HCT116 (cell line): ENCODE measurements at regions not wholly inside any gene's neighbourhood (a gene's known extent, or its start where the extent isn't known, plus 50 kb on each side); places are given as distances from the start of the nearest gene placed in this dataset.

Source experiments
- ATAC-seq: fragments of 200-7000 bp; cut with Tn5 transposase; 2 replicates; pipeline ENCODE4 v1.9.1; 2020; ENCODE audit warnings: mild to moderate bottlenecking, moderate library complexity
- BruUV-seq: library from RNA; stranded (reverse); fragments of 400-500 nt; replicated peaks from 2 replicates; lab custom pipeline; 2021; lab: Mats Ljungman, UMichigan
- CTCF ChIA-PET: fragments of 300-600 bp; sonication (Branson Sonifier 250); formaldehyde crosslinking; loops from one replicate; lab custom pipeline; 2021; ENCODE audit warnings: antibody characterized with exemption; lab: Charles Lee
- POLR2A ChIA-PET: fragments of 300-600, 350-600 bp; sonication (Branson Sonifier 250); formaldehyde crosslinking; loops from one replicate; lab custom pipeline; 2021; ENCODE audit warnings: antibody characterized with exemption; lab: Charles Lee
- RAD21 ChIA-PET, 2 experiments: fragments of 300-600 bp; sonication (Branson Sonifier 250); formaldehyde crosslinking; loops; one replicate each; lab custom pipeline; 2023; ENCODE audit warnings: low total read pairs in 2 of 2; ENCODE audit not compliant: uncharacterized antibody in 2 of 2, unreplicated experiment in 2 of 2, low non-redundant PET in 1 of 2; lab: Charles Lee
- DNase-seq: peaks from one replicate; pipeline ENCODE4 v3.0.0-alpha.2; 2010; ENCODE audit warnings: low read depth, low spot score
- H2AFZ ChIP-seq: fragments of 200-600 bp; shearing (Covaris generic), sonication (generic); 2 replicates; pipeline ENCODE4 v1.6.1; 2017; ENCODE audit warnings: low read depth, mixed run types, mixed read lengths, antibody characterized with exemption, low read length; ENCODE audit not compliant: poor library complexity, severe bottlenecking
- H3K27ac ChIP-seq: 2 replicates; pipeline ENCODE4 v1.5.1; 2012; ENCODE audit warnings: low read depth, low read length
- H3K27me3 ChIP-seq: fragments of 200-600 bp; sonication (generic); 2 replicates; pipeline ENCODE4 v1.6.1; 2016; ENCODE audit warnings: mixed run types, low read length, mixed read lengths; ENCODE audit not compliant: insufficient read depth
- H3K36me3 ChIP-seq, 2 experiments: fragments of 200-500 bp in 1 of 2; fragments of 200-600 bp in 1 of 2; sonication (Bioruptor generic) in 1 of 2; sonication (generic) in 1 of 2; 2 replicates each; pipeline versions ENCODE4 v1.5.1 to v1.6.1; 2014 to 2016; ENCODE audit warnings: low read length in 2 of 2, inconsistent platforms in 1 of 2, mixed read lengths in 1 of 2, mixed run types in 1 of 2; ENCODE audit not compliant: insufficient read depth in 2 of 2, control insufficient read depth in 1 of 2
- H3K4me1 ChIP-seq, 2 experiments: fragments of 200-600 bp in 1 of 2; sonication (generic) in 1 of 2; 2 replicates each; pipeline versions ENCODE4 v1.5.1 to v1.6.1; 2012 to 2017; ENCODE audit warnings: low read length in 2 of 2, inconsistent platforms in 1 of 2, mild to moderate bottlenecking in 1 of 2, mixed read lengths in 1 of 2, mixed run types in 1 of 2, moderate library complexity in 1 of 2; ENCODE audit not compliant: insufficient read depth in 2 of 2, control insufficient read depth in 1 of 2
- H3K4me2 ChIP-seq: fragments of 200-600 bp; sonication (generic); 2 replicates; pipeline ENCODE4 v1.6.1; 2017; ENCODE audit warnings: mixed run types, low read length, mixed read lengths
- H3K4me3 ChIP-seq, 2 experiments: fragments of 200-600 bp in 1 of 2; sonication (generic) in 1 of 2; replicated peaks in 1 of 2; 2 replicates each; pipeline ENCODE4 v1.5.1; 2011 to 2016; ENCODE audit warnings: low read length in 2 of 2, control low read depth in 1 of 2, low read depth in 1 of 2, mild to moderate bottlenecking in 1 of 2, mixed read lengths in 1 of 2, mixed run types in 1 of 2
- H3K79me2 ChIP-seq: fragments of 200-600 bp; sonication (generic); 2 replicates; pipeline ENCODE4 v1.6.1; 2017; ENCODE audit warnings: mild to moderate bottlenecking, mixed run types, low read length, moderate library complexity, mixed read lengths; ENCODE audit not compliant: insufficient read depth
- H3K9ac ChIP-seq: fragments of 200-600 bp; sonication (generic); 2 replicates; pipeline ENCODE4 v1.6.1; 2016; ENCODE audit warnings: low read length, mixed read lengths
- H3K9me2 ChIP-seq: fragments of 200-600 bp; sonication (generic), shearing (Covaris generic); 2 replicates; pipeline ENCODE4 v1.6.1; 2017; ENCODE audit warnings: mixed run types, mild to moderate bottlenecking, moderate library complexity; ENCODE audit not compliant: insufficient read depth
- H3K9me3 ChIP-seq, 2 experiments: fragments of 200-500 bp in 1 of 2; fragments of 200-600 bp in 1 of 2; sonication (Bioruptor generic) in 1 of 2; sonication (generic) in 1 of 2; 2 replicates each; pipeline ENCODE4 v1.6.1; 2014 to 2017; ENCODE audit warnings: low read length in 2 of 2, mixed read lengths in 2 of 2, inconsistent platforms in 1 of 2, low read depth in 1 of 2, mild to moderate bottlenecking in 1 of 2, mixed run types in 1 of 2, moderate library complexity in 1 of 2; ENCODE audit not compliant: control insufficient read depth in 1 of 2, insufficient read depth in 1 of 2
- H4K20me1 ChIP-seq: fragments of 200-600 bp; sonication (generic), shearing (Covaris generic); 2 replicates; pipeline ENCODE4 v1.6.1; 2017; ENCODE audit warnings: mixed run types, mild to moderate bottlenecking, moderate library complexity; ENCODE audit not compliant: insufficient read depth
- CBX3 ChIP-seq: IDR thresholded peaks from 2 replicates; pipeline ENCODE4 v1.6.1; 2012; ENCODE audit warnings: low read depth
- CTCF ChIP-seq, 3 experiments: fragments of 200-600 bp in 1 of 3; sonication (generic) in 1 of 3; IDR thresholded peaks in 2 of 3; conservative IDR thresholded peaks in 1 of 3; 2 replicates each; pipeline ENCODE4 v1.5.1; 2012 to 2017; ENCODE audit warnings: low read depth in 2 of 3, low read length in 2 of 3, antibody characterized with exemption in 1 of 3, borderline replicate concordance in 1 of 3, control low read depth in 1 of 3, mild to moderate bottlenecking in 1 of 3, mixed read lengths in 1 of 3, mixed run types in 1 of 3, moderate library complexity in 1 of 3; ENCODE audit not compliant: insufficient read depth in 1 of 3
- EZH2 ChIP-seq: fragments of 200-600 bp; sonication (generic); IDR thresholded peaks from 2 replicates; pipeline ENCODE4 v1.6.1; 2017; ENCODE audit warnings: antibody characterized with exemption, mixed run types
- EZH2phosphoT487 ChIP-seq: fragments of 200-600 bp; IDR thresholded peaks from 2 replicates; pipeline ENCODE4 v1.6.1; 2018; ENCODE audit warnings: antibody characterized with exemption, borderline replicate concordance
- MAX ChIP-seq: IDR thresholded peaks from 2 replicates; pipeline ENCODE4 v1.6.1; 2012
- POLR2A ChIP-seq: IDR thresholded peaks from 2 replicates; pipeline ENCODE4 v1.7.0; 2011; ENCODE audit warnings: borderline replicate concordance; ENCODE audit not compliant: insufficient read depth, insufficient read length; ENCODE audit errors: extremely low read depth
- REST ChIP-seq: IDR thresholded peaks from 2 replicates; pipeline ENCODE4 v1.6.1; 2012; ENCODE audit warnings: low read depth
- SRF ChIP-seq: IDR thresholded peaks from 2 replicates; pipeline ENCODE4 v1.6.1; 2012; ENCODE audit warnings: low read depth
- TCF7L2 ChIP-seq: IDR thresholded peaks from 2 replicates; pipeline ENCODE4 v1.7.0; 2011; ENCODE audit warnings: borderline replicate concordance, inconsistent platforms; ENCODE audit not compliant: insufficient read depth, insufficient read length; ENCODE audit errors: extremely low read depth
- YY1 ChIP-seq: IDR thresholded peaks from 2 replicates; pipeline ENCODE4 v1.6.1; 2011; ENCODE audit warnings: low read length, low read depth, moderate library complexity, mild to moderate bottlenecking; ENCODE audit not compliant: insufficient replicate concordance; ENCODE audit errors: extremely low read depth
- ZFX ChIP-seq: fragments of 450-650 bp; IDR thresholded peaks from 2 replicates; pipeline ENCODE4 v1.6.1; 2017
- ZNF274 ChIP-seq: fragments of 200-500 bp; sonication (Bioruptor generic); IDR thresholded peaks from 2 replicates; pipeline ENCODE4 v1.6.1; 2014; ENCODE audit warnings: mild to moderate bottlenecking, low read depth, low read length, inconsistent platforms
- intact Hi-C: fragments of 100-400 bp; cut with micrococcal nuclease; formaldehyde crosslinking; loops from 2 replicates; pipeline ENCODE4 v1.10.0; 2022

- no peaks in the 10 kb centered on the region for H3K36me3 ChIP-seq
- TF ChIP-seq TCF7L2 = no peak
- intact Hi-C loops = no loop called here
- H3K79me2 ChIP-seq = no peaks in the 10 kb centered on the region
- H3K9me2 ChIP-seq = no peaks in the 10 kb centered on the region
- H3K4me2 ChIP-seq = no peak overlapping the region
- ChIA-PET POLR2A (no interaction called here), RAD21 (no interaction called here), CTCF (no interaction called here)
- no peaks in the 10 kb centered on the region for H3K4me1 ChIP-seq
- H3K4me3 ChIP-seq = no peak overlapping the region
- BruUV-seq = no TSS peak
- DNase-seq (no peak), ATAC-seq (no peak)
- H2AFZ ChIP-seq = no peak overlapping the region
- no peak overlapping the region for H3K9ac ChIP-seq
- H3K27ac ChIP-seq = no peak overlapping the region
- H3K9me3 ChIP-seq = peaks cover 37 to 65% of the 10 kb centered on the region in 2 experiments; a peak in 2 of 4 replicates
- no peaks in the 10 kb centered on the region for H3K27me3 ChIP-seq
- H4K20me1 ChIP-seq = no peaks in the 10 kb centered on the region
These were observed 111.7 kb upstream of the MAF start for GRCh38 chr16:79712276-79712675.

GRCh38 chr16:79707876-79708275 lies 107.3 kb upstream of the MAF start:
- CTCF ChIA-PET = no interaction called here
- DNase-seq (no peak), ATAC-seq (no peak)

More at GRCh38 chr16:79707876-79708275, 107.3 kb upstream of the MAF start:
- RAD21 ChIA-PET = no interaction called here
- no peaks in the 10 kb centered on the region for H3K4me1 ChIP-seq
- H4K20me1 ChIP-seq = no peaks in the 10 kb centered on the region
- no peak overlapping the region for H3K27ac ChIP-seq
- H3K36me3 ChIP-seq = no peaks in the 10 kb centered on the region
- no peak overlapping the region for H3K4me2 ChIP-seq
- BruUV-seq = no TSS peak
- no peak overlapping the region for H3K4me3 ChIP-seq
- no peak overlapping the region for H2AFZ ChIP-seq
- no peaks in the 10 kb centered on the region for H3K27me3 ChIP-seq
- no peaks in the 10 kb centered on the region for H3K79me2 ChIP-seq
- H3K9ac ChIP-seq = no peak overlapping the region
- TF ChIP-seq REST = no peak
- TF ChIP-seq ZFX = no peak
- no peak for TF ChIP-seq POLR2A
- no peak for TF ChIP-seq EZH2
- no peak for TF ChIP-seq CTCF (IDR thresholded peaks at IDR 0.05 in 2 of 3, conservative IDR thresholded peaks at IDR 0.05 in 1 of 3; ENCODE audit: borderline replicate concordance in 1 of 3, insufficient read depth in 1 of 3, low read depth in 2 of 3, low read length in 2 of 3)
- no peak for TF ChIP-seq CBX3
- no peak for TF ChIP-seq ZNF274
- no peak for TF ChIP-seq MAX
- no peak for TF ChIP-seq EZH2phosphoT487
- no peak for TF ChIP-seq YY1
- TF ChIP-seq SRF = no peak
- peaks cover 46 to 51% of the 10 kb centered on the region in 2 experiments; a peak in 3 of 4 replicates for H3K9me3 ChIP-seq
- H3K9me2 ChIP-seq = no peaks in the 10 kb centered on the region
- intact Hi-C loops = no loop called here
- POLR2A ChIA-PET = no interaction called here
